Loucy (cell line): ENCODE measurements at regions not wholly inside any gene's neighbourhood (a gene's known extent, or its start where the extent isn't known, plus 50 kb on each side); places are given as distances from the start of the nearest gene placed in this dataset.

ENCODE experiments used
- CTCF ChIP-seq: fragments of 200-600 bp; sonication (generic); conservative IDR thresholded peaks from 2 replicates; pipeline ENCODE4 v1.5.1; 2014; ENCODE audit warnings: mild to moderate bottlenecking, antibody characterized with exemption, low read length
- EZH2phosphoT487 ChIP-seq: fragments of 200-600 bp; IDR thresholded peaks from 2 replicates; pipeline ENCODE4 v1.6.1; 2018; ENCODE audit warnings: antibody characterized with exemption, mild to moderate bottlenecking, moderate library complexity, borderline replicate concordance

GRCh38 chr13:80074143-80074752 lies 266.7 kb downstream of the SPRY2 start:
- TF ChIP-seq CTCF: no peak
- TF ChIP-seq EZH2phosphoT487: no peak
